GM23338 (cell line): ENCODE measurements at regions not wholly inside any gene's neighbourhood (a gene's known extent, or its start where the extent isn't known, plus 50 kb on each side); places are given as distances from the start of the nearest gene placed in this dataset.

Source experiments
- CREB1 ChIP-seq: fragments of 250-450 bp; sonication (Bioruptor Pico); IDR thresholded peaks from 2 replicates; pipeline ENCODE4 v1.5.0; 2020; ENCODE audit warnings: low read depth, mild to moderate bottlenecking, moderate library complexity
- EZH2 ChIP-seq: fragments of 200-600 bp; sonication (generic); IDR thresholded peaks from one replicate; pipeline ENCODE4 v1.8.0; 2017; ENCODE audit warnings: antibody characterized with exemption, mild to moderate bottlenecking, low read depth; ENCODE audit not compliant: unreplicated experiment
- EZH2phosphoT487 ChIP-seq: fragments of 200-600 bp; sonication (generic); IDR thresholded peaks from one replicate; pipeline ENCODE4 v1.8.1; 2018; ENCODE audit warnings: antibody characterized with exemption; ENCODE audit not compliant: unreplicated experiment
- JUNB ChIP-seq: IDR thresholded peaks from one replicate; pipeline ENCODE4 v1.6.1; 2016; ENCODE audit warnings: antibody characterized with exemption; ENCODE audit not compliant: unreplicated experiment
- NANOG ChIP-seq: IDR thresholded peaks from 2 replicates; pipeline ENCODE4 v1.6.1; 2016; ENCODE audit warnings: antibody characterized with exemption, borderline replicate concordance
- POLR2AphosphoS5 ChIP-seq: IDR thresholded peaks from 2 replicates; pipeline ENCODE4 v1.6.1; 2016; ENCODE audit warnings: antibody characterized with exemption, low read depth
- STAT1 ChIP-seq: IDR thresholded peaks from one replicate; pipeline ENCODE4 v1.6.1; 2016; ENCODE audit warnings: antibody characterized with exemption; ENCODE audit not compliant: unreplicated experiment
- TF ChIP-seq, protein P1 (sequence below), 2 experiments: fragments of 200-600 bp in 1 of 2; sonication (generic) in 1 of 2; conservative IDR thresholded peaks; 2 replicates each; pipeline versions ENCODE4 v1.5.1 to v1.6.1; 2016 to 2017; ENCODE audit warnings: antibody characterized with exemption in 2 of 2, low read depth in 2 of 2, mild to moderate bottlenecking in 2 of 2, moderate library complexity in 1 of 2
- TF ChIP-seq, protein P2 (sequence below): IDR thresholded peaks from one replicate; pipeline ENCODE4 v1.6.1; 2018; ENCODE audit warnings: antibody characterized with exemption; ENCODE audit not compliant: unreplicated experiment

DNA sequence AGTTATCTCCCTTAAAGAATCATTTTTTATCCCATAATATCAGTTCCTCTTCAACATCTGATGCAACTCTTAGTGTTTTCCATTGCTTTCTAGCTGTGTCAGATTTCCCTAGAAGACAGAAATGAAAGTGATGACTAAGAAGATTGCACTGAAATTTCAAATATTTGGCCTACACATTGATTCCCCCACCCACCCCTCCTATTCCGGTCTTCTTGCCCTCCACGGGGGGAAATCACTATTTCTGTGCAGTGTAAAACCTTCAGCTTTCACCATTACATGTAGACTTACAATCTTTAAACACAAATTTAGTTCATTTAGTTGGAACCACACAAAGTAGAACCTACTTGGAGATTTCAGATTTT lies 63.7 kb upstream of the IL6 start:
- TF ChIP-seq, protein P1, sequence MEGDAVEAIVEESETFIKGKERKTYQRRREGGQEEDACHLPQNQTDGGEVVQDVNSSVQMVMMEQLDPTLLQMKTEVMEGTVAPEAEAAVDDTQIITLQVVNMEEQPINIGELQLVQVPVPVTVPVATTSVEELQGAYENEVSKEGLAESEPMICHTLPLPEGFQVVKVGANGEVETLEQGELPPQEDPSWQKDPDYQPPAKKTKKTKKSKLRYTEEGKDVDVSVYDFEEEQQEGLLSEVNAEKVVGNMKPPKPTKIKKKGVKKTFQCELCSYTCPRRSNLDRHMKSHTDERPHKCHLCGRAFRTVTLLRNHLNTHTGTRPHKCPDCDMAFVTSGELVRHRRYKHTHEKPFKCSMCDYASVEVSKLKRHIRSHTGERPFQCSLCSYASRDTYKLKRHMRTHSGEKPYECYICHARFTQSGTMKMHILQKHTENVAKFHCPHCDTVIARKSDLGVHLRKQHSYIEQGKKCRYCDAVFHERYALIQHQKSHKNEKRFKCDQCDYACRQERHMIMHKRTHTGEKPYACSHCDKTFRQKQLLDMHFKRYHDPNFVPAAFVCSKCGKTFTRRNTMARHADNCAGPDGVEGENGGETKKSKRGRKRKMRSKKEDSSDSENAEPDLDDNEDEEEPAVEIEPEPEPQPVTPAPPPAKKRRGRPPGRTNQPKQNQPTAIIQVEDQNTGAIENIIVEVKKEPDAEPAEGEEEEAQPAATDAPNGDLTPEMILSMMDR (conservative IDR thresholded peaks at IDR 0.05; ENCODE audit: low read depth in 2 of 2): no peak
- TF ChIP-seq JUNB: no peak
- no peak for TF ChIP-seq CREB1 (CRISPR knock-in tag)
- TF ChIP-seq POLR2AphosphoS5: no peak
- TF ChIP-seq EZH2: no peak
- TF ChIP-seq EZH2phosphoT487: no peak
- TF ChIP-seq, protein P2, sequence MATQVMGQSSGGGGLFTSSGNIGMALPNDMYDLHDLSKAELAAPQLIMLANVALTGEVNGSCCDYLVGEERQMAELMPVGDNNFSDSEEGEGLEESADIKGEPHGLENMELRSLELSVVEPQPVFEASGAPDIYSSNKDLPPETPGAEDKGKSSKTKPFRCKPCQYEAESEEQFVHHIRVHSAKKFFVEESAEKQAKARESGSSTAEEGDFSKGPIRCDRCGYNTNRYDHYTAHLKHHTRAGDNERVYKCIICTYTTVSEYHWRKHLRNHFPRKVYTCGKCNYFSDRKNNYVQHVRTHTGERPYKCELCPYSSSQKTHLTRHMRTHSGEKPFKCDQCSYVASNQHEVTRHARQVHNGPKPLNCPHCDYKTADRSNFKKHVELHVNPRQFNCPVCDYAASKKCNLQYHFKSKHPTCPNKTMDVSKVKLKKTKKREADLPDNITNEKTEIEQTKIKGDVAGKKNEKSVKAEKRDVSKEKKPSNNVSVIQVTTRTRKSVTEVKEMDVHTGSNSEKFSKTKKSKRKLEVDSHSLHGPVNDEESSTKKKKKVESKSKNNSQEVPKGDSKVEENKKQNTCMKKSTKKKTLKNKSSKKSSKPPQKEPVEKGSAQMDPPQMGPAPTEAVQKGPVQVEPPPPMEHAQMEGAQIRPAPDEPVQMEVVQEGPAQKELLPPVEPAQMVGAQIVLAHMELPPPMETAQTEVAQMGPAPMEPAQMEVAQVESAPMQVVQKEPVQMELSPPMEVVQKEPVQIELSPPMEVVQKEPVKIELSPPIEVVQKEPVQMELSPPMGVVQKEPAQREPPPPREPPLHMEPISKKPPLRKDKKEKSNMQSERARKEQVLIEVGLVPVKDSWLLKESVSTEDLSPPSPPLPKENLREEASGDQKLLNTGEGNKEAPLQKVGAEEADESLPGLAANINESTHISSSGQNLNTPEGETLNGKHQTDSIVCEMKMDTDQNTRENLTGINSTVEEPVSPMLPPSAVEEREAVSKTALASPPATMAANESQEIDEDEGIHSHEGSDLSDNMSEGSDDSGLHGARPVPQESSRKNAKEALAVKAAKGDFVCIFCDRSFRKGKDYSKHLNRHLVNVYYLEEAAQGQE: no peak
- TF ChIP-seq STAT1: no peak
- no peak for TF ChIP-seq NANOG
